Stimulated activated CD4-positive, alpha-beta T cell treated with anti-CD3 and anti-CD28 coated beads, Interleukin-4, amount 100 ng/mL, for 24 hours (primary cell): ENCODE measurements at regions not wholly inside any gene's neighbourhood (a gene's known extent, or its start where the extent isn't known, plus 50 kb on each side); places are given as distances from the start of the nearest gene placed in this dataset.
"Not testable (repeated sequence)": the region's sequence is repeated elsewhere in the genome, so short reads cannot be mapped to it uniquely, and the experiment has no call there.

ENCODE experiments used
- DNase-seq: peaks from one replicate; pipeline ENCODE4 v3.0.0-alpha.2; 2020

GRCh38 chr18:60060026-60060425 lies 160.2 kb downstream of the PMAIP1 start:
- no peak for DNase-seq

DNA sequence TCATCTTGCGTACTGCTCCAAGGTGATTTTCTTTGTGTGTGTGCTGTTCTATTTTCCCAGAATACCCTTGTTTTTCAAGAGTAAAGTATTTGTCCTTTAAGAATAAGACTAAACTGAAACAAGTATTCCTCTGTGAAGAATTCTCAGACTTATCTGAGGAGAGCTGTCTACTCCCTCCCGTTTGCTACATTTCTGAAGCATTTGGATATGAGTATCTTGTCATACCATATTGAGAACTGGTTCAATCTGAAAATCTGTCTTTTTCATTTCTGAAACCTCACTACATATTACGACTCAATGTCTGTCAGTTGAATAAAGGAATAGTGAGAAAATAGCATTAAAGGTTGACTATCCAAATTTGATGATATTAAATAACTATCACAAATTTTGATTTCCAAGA lies 159.4 kb downstream of the PMAIP1 start:
- DNase-seq, result no peak

DNA sequence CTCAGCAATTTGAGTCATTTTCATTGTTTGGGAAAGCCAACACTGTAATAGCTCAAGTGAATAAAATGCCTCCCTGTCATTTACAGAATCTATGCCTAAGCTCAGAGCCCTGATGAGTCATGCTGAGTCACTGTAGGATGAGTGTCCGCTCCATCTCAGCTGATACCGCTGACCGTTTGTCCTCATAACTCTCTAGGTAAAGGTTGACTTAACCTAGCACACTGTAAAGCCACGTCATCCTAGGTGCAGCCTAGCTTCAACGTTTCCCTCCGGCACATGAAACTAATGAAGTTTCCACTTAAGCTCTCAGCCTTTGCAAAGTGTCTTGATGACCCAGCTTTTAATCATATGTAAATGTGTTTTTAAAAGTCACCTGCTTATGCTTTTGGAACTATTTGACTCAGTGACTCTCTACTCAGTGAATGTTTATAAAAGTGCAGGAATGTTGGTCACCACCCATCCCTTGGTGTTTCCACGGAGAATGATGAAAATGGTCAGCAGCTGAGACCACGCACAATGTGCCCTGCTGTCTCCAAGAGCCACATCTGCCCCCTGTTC lies 154.0 kb downstream of the PMAIP1 start:
- DNase-seq, result no peak

DNA sequence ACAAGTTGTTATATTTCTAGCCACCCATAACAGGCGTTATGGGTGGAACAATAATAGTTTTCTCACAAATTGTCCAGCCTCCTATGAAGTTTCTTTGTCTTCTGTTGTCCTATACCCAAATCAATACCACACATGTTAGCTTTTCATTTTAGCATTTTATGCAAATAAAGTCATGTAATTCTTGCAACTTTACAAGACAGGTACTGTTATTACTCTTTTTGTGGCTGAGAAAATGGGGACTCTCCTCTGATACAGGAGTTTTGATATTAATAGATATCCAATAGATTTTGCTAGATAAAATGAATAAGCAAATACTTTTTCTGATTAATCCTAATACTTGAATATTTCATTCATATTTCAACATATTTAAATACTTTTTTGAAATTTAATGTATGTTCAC lies 151.0 kb downstream of the PMAIP1 start:
- no peak for DNase-seq

- DNase-seq, result no peak
Measured at GRCh38 chr18:60049172-60049571, 149.4 kb downstream of the PMAIP1 start.

DNA sequence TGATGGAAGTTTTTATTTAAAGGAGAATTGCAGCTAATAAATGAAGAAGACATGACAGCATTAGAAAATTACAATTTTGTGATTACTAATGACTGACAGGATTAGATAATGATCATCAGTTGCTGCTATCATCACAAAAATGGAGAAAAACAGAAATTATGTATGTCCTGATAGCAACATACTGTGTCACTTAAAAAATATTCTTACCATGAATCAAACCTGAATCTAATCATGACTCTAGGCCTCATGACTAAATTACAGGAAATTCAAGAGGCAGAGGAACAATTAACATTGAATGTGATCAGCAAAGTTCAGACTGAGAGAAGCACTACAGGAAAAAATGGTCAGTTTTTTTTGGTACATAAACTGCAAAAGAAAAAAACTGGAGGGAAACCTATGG lies 147.8 kb downstream of the PMAIP1 start:
- DNase-seq, result no peak

GRCh38 chr18:60044290-60045006 lies 144.7 kb downstream of the PMAIP1 start:
- no peak for DNase-seq

- no peak for DNase-seq
Measured at GRCh38 chr18:60040971-60041370, 141.2 kb downstream of the PMAIP1 start.

DNA sequence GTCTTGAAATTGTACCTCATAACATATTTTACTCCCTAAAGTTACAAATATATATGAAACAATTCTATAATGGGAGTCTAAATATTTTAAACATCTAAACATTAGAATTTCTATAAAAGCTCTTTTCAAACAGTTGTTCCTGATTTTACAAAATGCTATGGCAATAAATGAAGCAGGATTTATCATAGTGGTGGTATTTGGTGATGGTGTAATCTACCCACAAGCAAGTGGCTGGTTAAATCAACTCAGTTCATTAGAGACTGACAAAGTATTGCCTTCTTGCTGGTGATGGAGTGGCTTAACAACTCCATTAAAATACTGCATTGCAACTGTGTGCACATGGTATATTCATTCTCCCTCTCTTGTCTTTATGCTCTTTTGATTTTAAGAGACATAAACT lies 138.9 kb downstream of the PMAIP1 start:
- DNase-seq, result no peak

GRCh38 chr18:60027397-60027796 lies 127.6 kb downstream of the PMAIP1 start:
- DNase-seq, result no peak

DNA sequence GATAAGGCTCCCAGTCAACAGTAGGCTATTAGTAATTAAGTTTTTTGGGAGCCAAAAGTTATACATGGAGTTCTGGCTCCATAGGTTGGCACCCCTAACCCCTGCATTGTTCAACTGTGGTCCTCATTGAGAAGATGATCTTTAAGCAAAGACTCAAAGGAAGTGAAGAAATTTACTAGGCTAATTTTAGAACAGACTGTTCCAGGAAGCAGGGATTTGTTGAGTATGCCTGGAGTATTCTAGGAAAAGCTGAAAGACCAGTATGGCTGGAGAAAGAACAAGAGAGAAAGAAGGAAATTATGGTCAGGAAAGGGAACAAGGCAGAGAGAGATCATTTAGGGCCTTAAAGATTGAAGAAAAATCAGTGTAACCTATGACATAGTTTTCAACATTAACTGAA lies 125.1 kb downstream of the PMAIP1 start:
- DNase-seq, result no peak

- no peak for DNase-seq
Measured at GRCh38 chr18:60024345-60024744, 124.5 kb downstream of the PMAIP1 start.

GRCh38 chr18:60022671-60023276 lies 123.0 kb downstream of the PMAIP1 start:
- no peak for DNase-seq

- DNase-seq, result no peak
Measured at GRCh38 chr18:60021556-60021955, 121.8 kb downstream of the PMAIP1 start.

DNA sequence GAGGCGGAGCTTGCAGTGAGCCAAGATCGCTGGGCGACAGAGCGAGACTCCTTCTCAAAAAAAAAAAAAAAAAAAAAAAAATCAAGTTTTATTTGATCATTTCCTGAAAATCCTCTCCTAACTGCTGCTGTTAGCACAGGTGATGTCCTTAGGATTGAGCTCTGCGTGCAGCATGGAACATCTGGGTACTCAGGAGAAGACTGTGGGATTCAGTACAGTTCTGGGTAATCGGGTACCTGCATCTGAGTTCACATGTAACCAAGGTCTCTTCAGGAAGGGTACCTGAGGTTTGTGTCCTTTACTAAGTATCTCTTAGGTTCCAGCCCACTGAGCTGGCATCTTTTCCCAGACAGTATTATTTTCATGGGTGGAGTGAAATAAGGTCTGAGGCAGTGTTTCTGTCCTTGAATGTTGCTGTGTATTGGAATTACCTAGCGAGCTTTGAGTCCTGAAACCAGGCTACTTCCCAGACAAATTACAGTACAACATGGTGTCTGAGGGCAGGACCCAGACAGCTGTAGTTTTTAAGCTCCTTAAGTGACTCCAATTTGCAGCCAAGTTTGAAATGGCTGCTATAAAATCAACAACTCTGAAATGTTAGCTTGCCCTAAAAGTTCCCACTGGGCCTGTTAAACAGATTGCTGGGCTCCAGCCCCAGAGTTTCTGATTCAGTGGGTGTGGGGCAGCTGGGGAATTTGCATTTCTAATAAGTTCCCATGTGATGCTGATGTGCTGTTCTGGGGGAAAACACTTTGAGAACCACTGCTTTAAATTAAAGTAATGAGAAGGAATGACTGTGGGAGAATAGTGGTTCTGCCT lies 120.5 kb downstream of the PMAIP1 start:
- DNase-seq, result no peak

- DNase-seq, result no peak
Measured at GRCh38 chr18:60019463-60019840, 119.7 kb downstream of the PMAIP1 start.

DNA sequence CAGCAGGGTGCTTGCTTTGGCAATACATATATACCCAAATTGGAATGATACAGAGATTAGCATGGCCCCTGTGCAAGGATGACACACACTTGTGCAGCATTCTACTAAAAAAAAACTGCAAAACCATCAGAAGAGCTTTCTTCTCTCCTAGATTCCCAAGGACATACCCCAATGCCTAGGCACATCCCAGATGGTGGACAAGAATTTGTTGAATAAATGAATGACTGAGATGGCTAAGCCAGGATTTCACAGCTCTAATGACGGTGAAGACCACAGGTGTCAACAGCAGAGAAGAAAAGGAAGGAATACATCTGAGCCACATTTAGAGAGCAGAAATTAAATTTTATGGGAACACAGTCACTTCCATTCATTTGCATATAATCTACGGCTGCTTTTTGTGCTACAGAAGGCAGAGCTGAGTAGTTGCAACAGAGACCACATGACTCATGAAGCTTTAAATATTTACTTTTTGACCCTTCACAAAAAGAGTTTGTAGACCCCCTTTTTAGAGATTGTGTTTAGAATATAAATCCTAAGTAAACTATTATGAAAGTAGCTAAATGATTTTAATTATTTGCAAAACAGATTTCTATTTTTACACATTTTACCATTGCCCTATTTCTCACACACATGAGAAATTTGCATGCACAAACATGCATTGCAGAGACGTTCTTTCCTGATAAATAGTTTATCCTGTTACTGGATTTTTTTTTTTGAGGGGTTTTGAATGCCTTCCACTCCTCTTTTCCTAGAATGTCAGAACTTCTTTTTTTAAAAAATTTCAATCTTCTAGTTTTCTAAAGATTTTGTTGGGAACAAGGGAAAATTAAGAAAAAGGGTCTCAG lies 119.0 kb downstream of the PMAIP1 start:
- no peak for DNase-seq

GRCh38 chr18:60018134-60018533 lies 118.3 kb downstream of the PMAIP1 start:
- DNase-seq, result not testable (repeated sequence)

- no peak for DNase-seq
Measured at GRCh38 chr18:60017371-60017770, 117.6 kb downstream of the PMAIP1 start.

DNA sequence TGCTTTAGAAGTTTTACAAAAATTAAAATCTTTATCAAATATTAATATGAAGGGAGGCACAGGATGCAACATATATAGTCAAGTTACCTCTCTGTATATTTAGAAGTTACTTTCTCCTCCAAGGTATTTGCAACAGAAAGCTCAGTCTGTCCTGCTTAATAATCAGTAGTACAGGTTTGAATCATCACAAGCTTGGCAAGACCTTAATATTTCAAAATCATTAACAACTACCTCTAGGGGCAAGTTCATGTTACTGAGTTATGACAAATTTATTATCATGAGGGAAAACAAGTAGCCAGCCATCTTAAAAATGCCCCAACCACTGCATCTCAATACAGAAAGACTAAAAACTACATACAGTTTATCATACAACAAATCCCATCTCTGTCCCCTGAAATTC lies 116.0 kb downstream of the PMAIP1 start:
- DNase-seq, result not testable (repeated sequence)

- not testable (repeated sequence) for DNase-seq
Measured at GRCh38 chr18:60013148-60013547, 113.4 kb downstream of the PMAIP1 start.

GRCh38 chr18:60010984-60011383 lies 111.2 kb downstream of the PMAIP1 start:
- DNase-seq, result no peak

DNA sequence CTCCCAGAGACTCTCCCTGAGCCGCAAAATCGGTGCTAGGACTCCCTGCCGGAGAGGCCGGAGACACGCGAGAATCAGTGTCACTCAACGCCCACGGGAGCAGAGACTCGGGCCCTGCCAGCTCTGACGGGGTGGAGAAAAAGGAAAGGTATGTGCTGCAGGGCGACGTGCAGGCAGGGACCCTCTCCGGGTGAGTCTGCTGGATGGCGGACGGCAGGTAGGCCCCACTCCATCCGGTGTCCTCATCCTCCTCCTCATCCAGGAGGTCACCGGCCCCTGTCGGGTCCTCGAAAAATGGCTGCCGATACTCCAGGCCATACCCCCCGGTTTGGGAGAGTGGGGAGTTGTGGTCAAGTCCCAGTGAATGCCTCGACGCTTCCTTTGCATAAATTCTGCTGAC lies 110.7 kb downstream of the PMAIP1 start:
- DNase-seq, result no peak
